PFSK-1 (cell line): ENCODE measurements at regions not wholly inside any gene's neighbourhood (a gene's known extent, or its start where the extent isn't known, plus 50 kb on each side); places are given as distances from the start of the nearest gene placed in this dataset.

Experiments
- FOXP2 ChIP-seq: optimal IDR thresholded peaks from 2 replicates; pipeline ENCODE3; 2011; ENCODE audit warnings: borderline replicate concordance, control low read depth, inconsistent platforms; ENCODE audit not compliant: insufficient read depth; ENCODE audit errors: extremely low read length, extremely low read depth
- POLR2AphosphoS5 ChIP-seq: IDR thresholded peaks from 2 replicates; pipeline ENCODE4 v1.6.1; 2012; ENCODE audit warnings: low read depth, mild to moderate bottlenecking, control low read depth, low read length, moderate library complexity
- SIN3A ChIP-seq: IDR thresholded peaks from 2 replicates; pipeline ENCODE4 v1.6.1; 2012; ENCODE audit warnings: mild to moderate bottlenecking, low read length, moderate library complexity, borderline replicate concordance; ENCODE audit not compliant: insufficient read depth
- TAF1 ChIP-seq: IDR thresholded peaks from 2 replicates; pipeline ENCODE4 v1.6.1; 2012; ENCODE audit warnings: low read length, control low read depth, borderline replicate concordance; ENCODE audit not compliant: insufficient read depth
- TF ChIP-seq, protein P1 (sequence below), 2 experiments: IDR thresholded peaks; 2 replicates each; pipeline versions ENCODE4 v1.6.1 to v1.8.0; 2011 to 2012; ENCODE audit warnings: low read depth in 2 of 2, low read length in 2 of 2, control low read depth in 1 of 2, inconsistent platforms in 1 of 2, mild to moderate bottlenecking in 1 of 2, moderate library complexity in 1 of 2; ENCODE audit not compliant: insufficient read depth in 1 of 2

DNA sequence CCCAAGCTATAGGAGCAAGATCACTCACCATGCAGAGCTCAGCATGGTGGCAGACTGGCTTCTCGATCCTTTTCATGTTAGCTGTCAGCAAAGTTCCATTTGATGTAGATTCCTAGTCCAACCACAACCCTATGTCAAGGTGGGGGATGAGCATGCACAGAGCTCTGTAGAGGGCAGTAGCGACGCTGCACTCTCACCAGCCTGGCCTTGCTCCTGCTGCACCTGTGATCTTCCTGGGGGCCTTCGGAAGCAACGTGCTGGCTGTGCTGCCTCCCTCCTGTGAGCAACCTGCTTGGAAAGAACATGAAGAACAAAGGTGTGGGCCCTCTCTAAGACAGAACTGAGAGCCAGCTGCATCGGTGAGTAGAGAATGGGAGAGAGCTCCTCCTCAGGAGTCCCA, 479.4 kb upstream of the MYT1L start:
- TF ChIP-seq, protein P1, sequence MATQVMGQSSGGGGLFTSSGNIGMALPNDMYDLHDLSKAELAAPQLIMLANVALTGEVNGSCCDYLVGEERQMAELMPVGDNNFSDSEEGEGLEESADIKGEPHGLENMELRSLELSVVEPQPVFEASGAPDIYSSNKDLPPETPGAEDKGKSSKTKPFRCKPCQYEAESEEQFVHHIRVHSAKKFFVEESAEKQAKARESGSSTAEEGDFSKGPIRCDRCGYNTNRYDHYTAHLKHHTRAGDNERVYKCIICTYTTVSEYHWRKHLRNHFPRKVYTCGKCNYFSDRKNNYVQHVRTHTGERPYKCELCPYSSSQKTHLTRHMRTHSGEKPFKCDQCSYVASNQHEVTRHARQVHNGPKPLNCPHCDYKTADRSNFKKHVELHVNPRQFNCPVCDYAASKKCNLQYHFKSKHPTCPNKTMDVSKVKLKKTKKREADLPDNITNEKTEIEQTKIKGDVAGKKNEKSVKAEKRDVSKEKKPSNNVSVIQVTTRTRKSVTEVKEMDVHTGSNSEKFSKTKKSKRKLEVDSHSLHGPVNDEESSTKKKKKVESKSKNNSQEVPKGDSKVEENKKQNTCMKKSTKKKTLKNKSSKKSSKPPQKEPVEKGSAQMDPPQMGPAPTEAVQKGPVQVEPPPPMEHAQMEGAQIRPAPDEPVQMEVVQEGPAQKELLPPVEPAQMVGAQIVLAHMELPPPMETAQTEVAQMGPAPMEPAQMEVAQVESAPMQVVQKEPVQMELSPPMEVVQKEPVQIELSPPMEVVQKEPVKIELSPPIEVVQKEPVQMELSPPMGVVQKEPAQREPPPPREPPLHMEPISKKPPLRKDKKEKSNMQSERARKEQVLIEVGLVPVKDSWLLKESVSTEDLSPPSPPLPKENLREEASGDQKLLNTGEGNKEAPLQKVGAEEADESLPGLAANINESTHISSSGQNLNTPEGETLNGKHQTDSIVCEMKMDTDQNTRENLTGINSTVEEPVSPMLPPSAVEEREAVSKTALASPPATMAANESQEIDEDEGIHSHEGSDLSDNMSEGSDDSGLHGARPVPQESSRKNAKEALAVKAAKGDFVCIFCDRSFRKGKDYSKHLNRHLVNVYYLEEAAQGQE (IDR thresholded peaks at IDR 0.05; ENCODE audit: insufficient read depth in 1 of 2, low read depth in 2 of 2, low read length in 2 of 2) = no peak
- TF ChIP-seq TAF1 (no peak), POLR2AphosphoS5 (no peak), SIN3A (no peak), FOXP2 (no peak)
